Left ventricle myocardium inferior (tissue), 1 donor: ENCODE measurements at regions not wholly inside any gene's neighbourhood (a gene's known extent, or its start where the extent isn't known, plus 50 kb on each side); places are given as distances from the start of the nearest gene placed in this dataset.

Source experiments
- DNase-seq: peaks from one replicate; pipeline ENCODE4 v3.0.0-alpha.2; 2020
- H3K27ac ChIP-seq: fragments of 200-600 bp; replicated peaks from 2 replicates; pipeline ENCODE4 v1.8.0; 2021
- H3K27me3 ChIP-seq: fragments of 200-600 bp; 2 replicates; pipeline ENCODE4 v1.8.0; 2021; ENCODE audit warnings: low read depth
- H3K36me3 ChIP-seq: fragments of 200-600 bp; 2 replicates; pipeline ENCODE4 v1.8.0; 2021
- H3K4me1 ChIP-seq: fragments of 200-600 bp; 2 replicates; pipeline ENCODE4 v1.8.0; 2021
- H3K4me3 ChIP-seq: fragments of 200-600 bp; 2 replicates; pipeline ENCODE4 v1.8.0; 2021; ENCODE audit warnings: mild to moderate bottlenecking, moderate library complexity
- H3K9me3 ChIP-seq: fragments of 200-600 bp; replicated peaks from 2 replicates; pipeline ENCODE4 v1.8.0; 2021
- intact Hi-C: fragments of 100-400 bp; cut with micrococcal nuclease; formaldehyde crosslinking; loops from one replicate; pipeline ENCODE4 v1.11.0; 2022
- TF ChIP-seq, protein P1 (sequence below): fragments of 200-600 bp; IDR thresholded peaks from 2 replicates; pipeline ENCODE4 v1.8.0; 2021; ENCODE audit warnings: antibody characterized with exemption, mild to moderate bottlenecking, borderline replicate concordance
- donor health status: DM: no; HTN: yes; CAD: no; lungs with severe emphysema.

DNA sequence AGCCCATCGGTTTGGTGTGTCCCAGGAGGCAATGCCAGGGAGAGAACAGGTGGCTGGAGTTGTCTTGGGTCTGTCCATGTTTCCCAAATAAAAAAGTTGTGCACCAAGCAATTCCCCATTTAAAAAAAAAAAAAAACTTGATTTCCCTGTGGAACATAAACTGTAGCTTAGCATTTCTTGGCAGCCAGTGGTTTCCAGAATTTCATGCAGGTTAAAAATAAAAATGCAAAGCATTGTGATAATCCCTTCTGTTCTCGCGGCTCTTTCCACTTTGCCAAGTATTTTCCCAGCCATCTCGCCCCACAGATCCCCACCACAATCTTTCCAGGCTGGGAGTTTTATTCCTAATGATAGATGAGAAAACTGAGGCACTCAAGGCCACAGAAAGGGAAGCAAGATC, 51.4 kb upstream of the MSX1 start:
- intact Hi-C loops = no loop called here
- TF ChIP-seq, protein P1, sequence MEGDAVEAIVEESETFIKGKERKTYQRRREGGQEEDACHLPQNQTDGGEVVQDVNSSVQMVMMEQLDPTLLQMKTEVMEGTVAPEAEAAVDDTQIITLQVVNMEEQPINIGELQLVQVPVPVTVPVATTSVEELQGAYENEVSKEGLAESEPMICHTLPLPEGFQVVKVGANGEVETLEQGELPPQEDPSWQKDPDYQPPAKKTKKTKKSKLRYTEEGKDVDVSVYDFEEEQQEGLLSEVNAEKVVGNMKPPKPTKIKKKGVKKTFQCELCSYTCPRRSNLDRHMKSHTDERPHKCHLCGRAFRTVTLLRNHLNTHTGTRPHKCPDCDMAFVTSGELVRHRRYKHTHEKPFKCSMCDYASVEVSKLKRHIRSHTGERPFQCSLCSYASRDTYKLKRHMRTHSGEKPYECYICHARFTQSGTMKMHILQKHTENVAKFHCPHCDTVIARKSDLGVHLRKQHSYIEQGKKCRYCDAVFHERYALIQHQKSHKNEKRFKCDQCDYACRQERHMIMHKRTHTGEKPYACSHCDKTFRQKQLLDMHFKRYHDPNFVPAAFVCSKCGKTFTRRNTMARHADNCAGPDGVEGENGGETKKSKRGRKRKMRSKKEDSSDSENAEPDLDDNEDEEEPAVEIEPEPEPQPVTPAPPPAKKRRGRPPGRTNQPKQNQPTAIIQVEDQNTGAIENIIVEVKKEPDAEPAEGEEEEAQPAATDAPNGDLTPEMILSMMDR = no peak

DNA sequence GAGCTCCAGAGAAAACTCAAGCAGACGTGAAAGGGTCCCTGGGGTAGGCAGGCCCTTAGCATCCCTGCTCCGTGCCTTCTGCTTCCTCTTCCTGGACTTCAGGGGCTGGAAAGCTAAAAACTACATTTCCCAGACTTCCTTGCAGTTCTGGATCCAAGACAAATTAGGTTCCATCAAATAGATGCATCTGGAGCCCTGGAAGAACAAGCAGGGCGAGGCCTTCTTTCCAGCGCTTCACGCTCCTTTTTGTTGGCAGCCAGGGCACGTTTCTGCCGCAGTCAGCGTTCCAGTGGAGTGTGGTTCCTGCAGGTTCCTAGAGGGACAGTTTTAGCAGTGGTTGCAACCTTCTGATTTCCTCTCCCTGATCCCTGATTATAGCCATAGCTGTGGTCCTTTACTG, 53.6 kb upstream of the MSX1 start:
- no peak for DNase-seq
- H3K4me3 ChIP-seq = no peak overlapping the region
- H3K27ac ChIP-seq = no peak overlapping the region
- H3K4me1 ChIP-seq = no peaks in the 10 kb centered on the region
- no peaks in the 10 kb centered on the region for H3K36me3 ChIP-seq
- TF ChIP-seq, protein P1 = no peak
- intact Hi-C loops = no loop called here
- peaks cover 12% of the 10 kb centered on the region for H3K9me3 ChIP-seq
- H3K27me3 ChIP-seq = peaks cover 35% of the 10 kb centered on the region

More for the DNA sequence above, 51.4 kb upstream of the MSX1 start:
- no peak for DNase-seq
- Histone ChIP-seq H3K27ac (no peak overlapping the region), H3K4me3 (no peak overlapping the region), H3K27me3 (peaks cover 45% of the 10 kb centered on the region), H3K9me3 (peaks cover 12% of the 10 kb centered on the region), H3K36me3 (no peaks in the 10 kb centered on the region), H3K4me1 (no peaks in the 10 kb centered on the region)

DNA sequence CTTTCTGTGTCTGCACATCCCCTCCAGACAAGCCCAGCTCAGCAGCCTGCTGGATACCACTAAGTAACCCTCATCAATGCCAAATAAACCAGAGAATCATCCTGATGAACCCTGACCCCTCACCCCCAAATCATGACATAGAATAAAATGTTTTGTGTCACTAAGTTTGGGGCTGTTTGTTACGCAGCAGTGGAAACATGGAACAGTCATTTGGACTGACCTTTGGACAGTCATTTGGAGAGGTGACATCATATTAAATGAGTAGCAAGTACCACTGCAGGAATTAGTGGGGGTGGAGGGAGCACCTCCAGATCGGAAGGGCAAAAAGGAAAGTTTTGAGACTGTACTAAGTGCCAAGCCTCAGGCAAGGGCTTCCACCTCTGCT, 55.6 kb upstream of the MSX1 start:
- DNase-seq = no peak
- Histone ChIP-seq H3K9me3 (peaks cover 3% of the 10 kb centered on the region), H3K27ac (no peak overlapping the region), H3K4me1 (no peaks in the 10 kb centered on the region), H3K4me3 (no peak overlapping the region), H3K36me3 (no peaks in the 10 kb centered on the region), H3K27me3 (peaks cover 20% of the 10 kb centered on the region)
- intact Hi-C loops = no loop called here
- TF ChIP-seq, protein P1 = no peak

DNA sequence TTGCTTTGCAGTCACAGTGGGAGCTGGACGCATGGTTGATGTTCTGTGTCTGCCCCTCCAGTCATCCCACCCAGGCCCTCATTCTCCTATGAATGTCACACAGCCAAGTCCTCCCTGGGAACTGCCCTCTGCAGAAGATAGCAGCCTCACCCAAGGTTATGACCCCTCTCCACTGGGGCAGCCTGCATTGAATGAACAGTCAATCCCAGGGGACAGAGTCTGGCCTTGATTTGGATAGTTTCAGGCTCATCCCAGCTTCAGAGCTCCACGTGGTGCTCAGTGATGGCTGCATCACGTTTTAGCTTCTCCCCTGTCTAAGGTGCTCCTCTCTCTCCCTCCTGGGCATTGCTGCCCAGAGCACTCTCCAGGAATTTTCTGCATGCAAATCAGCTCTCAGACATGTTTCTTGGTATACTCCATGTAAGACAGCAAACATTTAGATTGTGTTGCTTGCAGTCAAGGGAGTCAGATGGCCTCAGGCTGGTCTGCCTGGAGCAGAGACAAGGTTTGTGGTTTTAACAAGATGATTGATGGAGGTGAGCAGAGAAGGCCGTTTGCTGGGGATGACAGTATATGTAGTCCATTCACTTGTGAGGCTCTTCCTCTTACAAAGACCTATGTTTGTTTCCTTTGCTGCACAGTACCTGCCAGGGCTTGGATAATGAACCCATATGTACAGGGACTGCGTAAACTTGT, 56.1 kb upstream of the MSX1 start:
- intact Hi-C loops = no loop called here
- H3K4me3 ChIP-seq = no peak overlapping the region

DNA sequence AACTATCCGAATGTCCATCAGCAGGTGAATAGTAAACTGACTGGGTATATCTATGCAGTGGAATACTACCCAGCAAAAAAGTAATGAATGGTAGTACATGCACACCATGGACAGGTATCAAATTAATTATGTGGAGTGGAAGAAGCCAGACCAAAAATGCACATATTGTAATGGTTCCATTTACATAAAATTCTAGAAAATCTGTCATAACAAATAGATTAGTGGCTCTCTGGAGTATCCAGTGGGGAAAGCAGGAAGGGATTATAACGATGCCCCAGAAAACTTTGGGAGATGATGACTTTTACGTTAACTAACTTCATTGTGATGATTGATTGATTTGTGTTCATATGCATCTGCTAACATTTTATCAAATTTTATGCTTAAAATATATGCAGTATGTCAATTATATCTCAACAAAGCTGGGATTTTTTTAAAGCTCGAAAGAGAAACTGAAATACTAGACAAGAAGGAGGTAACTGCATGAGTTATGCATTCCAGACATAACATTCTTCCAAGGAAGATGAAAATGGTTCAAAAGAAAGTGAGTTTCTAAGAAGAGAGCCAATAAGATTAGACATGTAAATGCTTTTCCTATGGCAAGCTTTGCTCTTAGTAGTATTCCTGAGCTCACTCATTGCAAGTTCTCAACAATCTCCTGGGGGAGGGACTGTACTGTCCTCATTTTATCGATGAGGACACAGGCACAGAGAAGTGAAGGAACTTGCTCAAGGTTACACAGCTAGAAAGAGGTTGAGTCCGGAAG, 58.6 kb upstream of the MSX1 start:
- Histone ChIP-seq H3K27me3 (peaks cover 40% of the 10 kb centered on the region), H3K4me3 (no peak overlapping the region), H3K4me1 (no peaks in the 10 kb centered on the region), H3K36me3 (no peaks in the 10 kb centered on the region), H3K27ac (no peak overlapping the region), H3K9me3 (no peaks in the 10 kb centered on the region)
- intact Hi-C loops = no loop called here
- no peak for DNase-seq
- TF ChIP-seq, protein P1 = no peak

More for the DNA sequence above, 56.1 kb upstream of the MSX1 start:
- H3K4me1 ChIP-seq = no peaks in the 10 kb centered on the region
- H3K27ac ChIP-seq = no peak overlapping the region
- peaks cover 20% of the 10 kb centered on the region for H3K27me3 ChIP-seq
- no peak for DNase-seq
- no peaks in the 10 kb centered on the region for H3K9me3 ChIP-seq
- TF ChIP-seq, protein P1 = no peak
- H3K36me3 ChIP-seq = no peaks in the 10 kb centered on the region
